ENCODE measurements at regions not wholly inside any gene's neighbourhood (a gene's known extent, or its start where the extent isn't known, plus 50 kb on each side); places are given as distances from the start of the nearest gene placed in this dataset.

DNA sequence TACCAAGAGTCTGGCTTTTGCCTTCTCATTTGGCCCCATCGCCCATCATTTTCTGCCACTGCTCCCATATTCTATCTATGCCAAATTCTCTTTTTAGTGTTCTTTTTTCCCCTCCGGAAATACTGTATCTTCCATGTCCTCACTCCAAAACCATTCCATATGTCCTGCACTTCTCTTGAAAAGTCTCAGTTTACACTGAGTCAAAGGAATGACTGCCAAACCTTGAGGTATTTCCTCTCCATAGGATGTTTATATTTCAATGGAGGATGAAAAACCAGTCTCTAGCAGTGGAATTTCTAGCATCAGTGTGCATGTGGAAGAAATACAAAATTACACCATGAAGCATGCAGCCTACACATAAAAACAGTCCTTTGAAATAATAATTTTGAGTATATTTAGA, 121.4 kb upstream of the PHYHIPL start:
- no peak for TF ChIP-seq POLR2AphosphoS5 (IDR thresholded peaks at IDR 0.05; ENCODE audit: low read depth, low read length)
- TF ChIP-seq FOSL2 (IDR thresholded peaks at IDR 0.05; ENCODE audit: borderline replicate concordance, low read depth): no peak
- TF ChIP-seq EZH2phosphoT487 (IDR thresholded peaks at IDR 0.05; ENCODE audit: borderline replicate concordance, low read depth): no peak
- TF ChIP-seq TAF1 (IDR thresholded peaks at IDR 0.05; ENCODE audit: borderline replicate concordance, low read depth, low read length): no peak
